ENCODE measurements at regions not wholly inside any gene's neighbourhood (a gene's known extent, or its start where the extent isn't known, plus 50 kb on each side); places are given as distances from the start of the nearest gene placed in this dataset.

DNA sequence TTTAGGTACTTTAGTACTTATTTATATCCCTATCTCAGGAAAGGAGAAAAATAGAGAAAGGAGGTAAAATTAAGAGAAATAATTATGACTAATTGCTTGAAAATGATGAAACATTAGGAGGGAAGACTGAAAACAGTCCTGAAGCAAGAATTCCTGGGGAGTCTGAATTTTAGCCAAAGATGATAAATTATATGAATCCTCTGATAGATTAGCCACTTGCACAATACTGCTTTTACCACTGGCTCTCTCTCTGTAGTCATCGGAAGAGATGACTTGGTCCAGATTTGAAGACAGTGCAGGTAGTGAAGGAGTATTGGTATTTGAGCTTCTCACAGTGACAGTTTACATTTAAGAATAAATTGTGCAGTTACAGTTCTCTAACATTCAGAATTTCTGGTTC lies 83.8 kb upstream of the CLEC14A start:
- H3K4me3 ChIP-seq, result no peak overlapping the region
- no peaks in the 10 kb centered on the region for H4K20me1 ChIP-seq (replicated peaks; ENCODE audit: control insufficient read depth, insufficient read depth, low read length)
- WGBS (ENCODE audit: insufficient coverage, low coverage, missing lambda C conversion rate), result 0% methylated on average over 1 of the region's 1 CpG
- no peaks in the 10 kb centered on the region for H3K27me3 ChIP-seq (ENCODE audit: control insufficient read depth in 2 of 2, insufficient read depth in 2 of 2, low read length in 2 of 2)
- no peaks in the 10 kb centered on the region for H3K4me1 ChIP-seq (replicated peaks in 1 of 2; ENCODE audit: control insufficient read depth in 2 of 2, insufficient read depth in 2 of 2, low read length in 2 of 2)
- intact Hi-C loops (cut with micrococcal nuclease), result no loop called here
- no peak for FAIRE-seq
- no peak for DNase-seq (ENCODE audit: extremely low read depth in 1 of 4, low spot score in 3 of 4)
- CTCF ChIA-PET (ENCODE audit: low intra/inter-chr PET ratio), result no interaction called here
- H3K9me1 ChIP-seq (ENCODE audit: control insufficient read depth, insufficient read depth, low read length), result no peaks in the 10 kb centered on the region
- H3K79me2 ChIP-seq (ENCODE audit: control insufficient read depth, insufficient read depth, low read length), result no peaks in the 10 kb centered on the region
- TF ChIP-seq YBX1 (IDR thresholded peaks at IDR 0.05), result no peak
- TF ChIP-seq BRD9 (IDR thresholded peaks at IDR 0.05; ENCODE audit: low read depth, partially characterized antibody), result no peak
- TF ChIP-seq ZNF707 (CRISPR knock-in tag; conservative IDR thresholded peaks at IDR 0.05), result no peak
- TF ChIP-seq SUPT5H (IDR thresholded peaks at IDR 0.05), result no peak
- TF ChIP-seq, protein P1, sequence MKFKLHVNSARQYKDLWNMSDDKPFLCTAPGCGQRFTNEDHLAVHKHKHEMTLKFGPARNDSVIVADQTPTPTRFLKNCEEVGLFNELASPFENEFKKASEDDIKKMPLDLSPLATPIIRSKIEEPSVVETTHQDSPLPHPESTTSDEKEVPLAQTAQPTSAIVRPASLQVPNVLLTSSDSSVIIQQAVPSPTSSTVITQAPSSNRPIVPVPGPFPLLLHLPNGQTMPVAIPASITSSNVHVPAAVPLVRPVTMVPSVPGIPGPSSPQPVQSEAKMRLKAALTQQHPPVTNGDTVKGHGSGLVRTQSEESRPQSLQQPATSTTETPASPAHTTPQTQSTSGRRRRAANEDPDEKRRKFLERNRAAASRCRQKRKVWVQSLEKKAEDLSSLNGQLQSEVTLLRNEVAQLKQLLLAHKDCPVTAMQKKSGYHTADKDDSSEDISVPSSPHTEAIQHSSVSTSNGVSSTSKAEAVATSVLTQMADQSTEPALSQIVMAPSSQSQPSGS (CRISPR knock-in tag; IDR thresholded peaks at IDR 0.05), result no peak
- TF ChIP-seq CAMTA2 (CRISPR knock-in tag; conservative IDR thresholded peaks at IDR 0.05), result no peak
- TF ChIP-seq EP400 (IDR thresholded peaks at IDR 0.05), result no peak
- TF ChIP-seq, protein P2, sequence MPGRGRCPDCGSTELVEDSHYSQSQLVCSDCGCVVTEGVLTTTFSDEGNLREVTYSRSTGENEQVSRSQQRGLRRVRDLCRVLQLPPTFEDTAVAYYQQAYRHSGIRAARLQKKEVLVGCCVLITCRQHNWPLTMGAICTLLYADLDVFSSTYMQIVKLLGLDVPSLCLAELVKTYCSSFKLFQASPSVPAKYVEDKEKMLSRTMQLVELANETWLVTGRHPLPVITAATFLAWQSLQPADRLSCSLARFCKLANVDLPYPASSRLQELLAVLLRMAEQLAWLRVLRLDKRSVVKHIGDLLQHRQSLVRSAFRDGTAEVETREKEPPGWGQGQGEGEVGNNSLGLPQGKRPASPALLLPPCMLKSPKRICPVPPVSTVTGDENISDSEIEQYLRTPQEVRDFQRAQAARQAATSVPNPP (IDR thresholded peaks at IDR 0.05; ENCODE audit: borderline replicate concordance, insufficient read depth, insufficient read length), result no peak
- no peak for TF ChIP-seq TAF7 (tag; IDR thresholded peaks at IDR 0.05)
- TF ChIP-seq ZNF217 (CRISPR knock-in tag; IDR thresholded peaks at IDR 0.05), result no peak
- no peak for TF ChIP-seq HLTF (IDR thresholded peaks at IDR 0.05)
- no peak for TF ChIP-seq NELFE (IDR thresholded peaks at IDR 0.05; ENCODE audit: insufficient read depth, insufficient read length)
- TF ChIP-seq TRIM24 (IDR thresholded peaks at IDR 0.05), result no peak
- TF ChIP-seq, protein P3, sequence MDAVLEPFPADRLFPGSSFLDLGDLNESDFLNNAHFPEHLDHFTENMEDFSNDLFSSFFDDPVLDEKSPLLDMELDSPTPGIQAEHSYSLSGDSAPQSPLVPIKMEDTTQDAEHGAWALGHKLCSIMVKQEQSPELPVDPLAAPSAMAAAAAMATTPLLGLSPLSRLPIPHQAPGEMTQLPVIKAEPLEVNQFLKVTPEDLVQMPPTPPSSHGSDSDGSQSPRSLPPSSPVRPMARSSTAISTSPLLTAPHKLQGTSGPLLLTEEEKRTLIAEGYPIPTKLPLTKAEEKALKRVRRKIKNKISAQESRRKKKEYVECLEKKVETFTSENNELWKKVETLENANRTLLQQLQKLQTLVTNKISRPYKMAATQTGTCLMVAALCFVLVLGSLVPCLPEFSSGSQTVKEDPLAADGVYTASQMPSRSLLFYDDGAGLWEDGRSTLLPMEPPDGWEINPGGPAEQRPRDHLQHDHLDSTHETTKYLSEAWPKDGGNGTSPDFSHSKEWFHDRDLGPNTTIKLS (IDR thresholded peaks at IDR 0.05; ENCODE audit: borderline replicate concordance, low read depth), result no peak
- no peak for TF ChIP-seq SMAD2 (IDR thresholded peaks at IDR 0.05; ENCODE audit: low read depth, low read length)
- no peak overlapping the region for H3K9ac ChIP-seq (ENCODE audit: insufficient read depth in 1 of 2, low read depth in 2 of 2, low read length in 2 of 2)
- POLR2A ChIA-PET, result no interaction called here
- H2AFZ ChIP-seq (ENCODE audit: low read depth, low read length), result no peak overlapping the region
- H3K27ac ChIP-seq (ENCODE audit: extremely low read depth, low read depth, low read length), result no peak overlapping the region
- H3K36me3 ChIP-seq (ENCODE audit: control insufficient read depth, insufficient read depth, low read length), result no peaks in the 10 kb centered on the region
- no peaks in the 10 kb centered on the region for H3K9me3 ChIP-seq (replicated peaks; ENCODE audit: control insufficient read depth, insufficient read depth, low read depth, low read length)
- in situ Hi-C loops (cut with MboI), result no loop called here
- no peak for ATAC-seq
- no TSS peak for BruUV-seq (replicated peaks)
- H3K4me2 ChIP-seq (ENCODE audit: insufficient read depth, low read length), result no peak overlapping the region
